GM21360 (cell line): ENCODE measurements at regions not wholly inside any gene's neighbourhood (a gene's known extent, or its start where the extent isn't known, plus 50 kb on each side); places are given as distances from the start of the nearest gene placed in this dataset.
"Not testable (repeated sequence)": the region's sequence is repeated elsewhere in the genome, so short reads cannot be mapped to it uniquely, and the experiment has no call there.

Source experiments
- ATAC-seq: cut with Tn5 transposase; IDR thresholded peaks from one replicate; pipeline ENCODE4 v1.9.1; 2021; ENCODE audit warnings: mild to moderate bottlenecking, moderate library complexity; ENCODE audit not compliant: unreplicated experiment

- no peak for ATAC-seq
Observed at GRCh38 chr16:86244936-86245335, 265.4 kb upstream of the FOXF1 start.

DNA sequence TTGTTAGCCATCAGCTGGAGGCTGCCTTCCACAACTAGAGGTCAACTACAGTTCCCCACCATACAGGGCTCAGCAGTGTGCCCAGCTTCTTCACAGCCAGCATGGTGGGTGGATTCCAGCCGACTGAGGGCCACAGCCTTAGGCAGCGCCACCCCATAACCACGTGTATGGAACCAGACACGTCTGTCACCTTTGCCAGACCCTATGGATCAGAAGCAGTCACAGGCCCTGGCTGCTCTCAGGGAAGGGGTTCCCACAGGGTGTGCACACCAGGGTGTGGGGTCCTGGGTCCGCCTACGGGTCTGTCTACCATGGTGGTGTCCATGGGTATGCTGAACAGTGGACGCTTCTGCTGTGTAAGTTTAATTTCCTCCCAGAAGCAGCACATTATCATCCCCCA, 265.0 kb upstream of the FOXF1 start:
- no peak for ATAC-seq

GRCh38 chr16:86245895-86246294, 264.4 kb upstream of the FOXF1 start:
- ATAC-seq, result no peak

- ATAC-seq, result no peak
Observed at GRCh38 chr16:86248310-86248905, 261.9 kb upstream of the FOXF1 start.

GRCh38 chr16:86249631-86250030, 260.7 kb upstream of the FOXF1 start:
- no peak for ATAC-seq

DNA sequence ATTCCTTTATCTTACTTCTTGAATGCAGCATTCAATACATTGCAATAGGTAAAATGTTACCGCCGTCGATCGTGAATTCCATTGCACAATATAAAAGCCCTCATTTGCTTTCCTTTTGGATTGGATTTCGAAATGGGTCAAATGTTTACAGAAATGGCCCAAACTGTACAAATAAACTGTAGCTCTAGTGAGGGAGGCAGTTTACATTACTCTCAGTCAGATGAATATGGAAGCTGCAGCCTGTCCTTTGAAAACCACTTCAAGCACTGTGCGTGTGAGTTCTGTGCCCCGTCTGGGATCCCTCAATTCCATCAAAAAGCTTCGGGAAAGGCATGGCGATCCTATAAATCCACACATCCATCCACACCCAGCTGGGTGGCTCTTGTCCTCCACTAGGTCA, 258.6 kb upstream of the FOXF1 start:
- no peak for ATAC-seq

DNA sequence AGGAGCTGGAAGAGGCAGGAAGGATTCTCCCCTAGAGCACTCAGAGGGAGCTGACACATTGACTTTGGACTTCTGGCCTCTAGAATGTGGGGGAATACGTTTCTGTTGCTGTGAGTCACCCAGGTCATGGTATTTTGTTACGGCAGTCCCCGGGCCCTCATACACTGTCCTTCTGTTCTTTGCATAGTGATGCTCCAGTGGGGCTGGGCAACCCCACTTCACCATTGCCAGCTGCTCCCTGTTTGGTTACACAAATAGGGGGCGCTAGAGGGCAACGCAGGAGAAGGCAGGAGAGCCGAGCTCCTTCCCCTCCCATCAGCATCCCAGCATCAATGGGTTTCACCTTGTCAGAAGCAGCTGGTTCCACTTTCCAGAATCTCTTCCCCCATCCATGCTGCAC, 257.7 kb upstream of the FOXF1 start:
- no peak for ATAC-seq

- no peak for ATAC-seq
Observed at GRCh38 chr16:86255966-86256365, 254.4 kb upstream of the FOXF1 start.

- no peak for ATAC-seq
Observed at GRCh38 chr16:86256995-86257394, 253.3 kb upstream of the FOXF1 start.

GRCh38 chr16:86257546-86257945, 252.8 kb upstream of the FOXF1 start:
- ATAC-seq, result no peak

- ATAC-seq, result no peak
Observed at GRCh38 chr16:86258713-86259112, 251.6 kb upstream of the FOXF1 start.

GRCh38 chr16:86259499-86259898, 250.8 kb upstream of the FOXF1 start:
- no peak for ATAC-seq

DNA sequence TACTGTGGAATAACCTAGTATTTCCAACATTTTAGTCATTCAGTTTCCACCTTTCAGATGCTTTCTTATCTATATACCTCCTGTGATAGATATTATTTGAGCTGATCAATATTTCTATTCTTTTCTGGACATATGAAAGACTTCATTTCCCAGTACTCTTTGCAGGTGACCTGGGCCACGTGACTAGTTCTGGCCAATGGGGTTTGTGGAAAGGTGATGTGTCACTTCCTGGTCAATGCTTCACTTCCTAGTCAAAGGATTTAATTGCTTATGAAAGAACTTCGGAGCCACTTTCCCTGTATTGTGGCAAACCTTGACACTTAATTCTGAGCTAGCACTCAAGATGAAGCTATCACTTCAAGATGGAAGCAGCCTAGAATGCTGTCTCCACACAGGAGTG, 248.9 kb upstream of the FOXF1 start:
- no peak for ATAC-seq

DNA sequence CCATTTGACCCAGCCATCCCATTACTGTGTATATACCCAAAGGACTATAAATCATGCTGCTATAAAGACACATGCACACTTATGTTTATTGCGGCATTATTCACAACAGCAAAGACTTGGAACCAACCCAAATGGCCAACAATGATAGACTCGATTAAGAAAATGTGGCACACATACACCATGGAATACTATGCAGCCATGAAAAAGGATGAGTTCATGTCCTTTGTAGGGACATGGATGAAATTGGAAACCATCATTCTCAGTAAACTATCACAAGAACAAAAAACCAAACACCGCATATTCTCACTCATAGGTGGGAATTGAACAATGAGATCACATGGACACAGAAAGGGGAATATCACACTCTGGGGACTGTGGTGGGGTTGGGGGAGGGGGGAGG, 242.7 kb upstream of the FOXF1 start:
- not testable (repeated sequence) for ATAC-seq

GRCh38 chr16:86270696-86271095, 239.6 kb upstream of the FOXF1 start:
- no peak for ATAC-seq

DNA sequence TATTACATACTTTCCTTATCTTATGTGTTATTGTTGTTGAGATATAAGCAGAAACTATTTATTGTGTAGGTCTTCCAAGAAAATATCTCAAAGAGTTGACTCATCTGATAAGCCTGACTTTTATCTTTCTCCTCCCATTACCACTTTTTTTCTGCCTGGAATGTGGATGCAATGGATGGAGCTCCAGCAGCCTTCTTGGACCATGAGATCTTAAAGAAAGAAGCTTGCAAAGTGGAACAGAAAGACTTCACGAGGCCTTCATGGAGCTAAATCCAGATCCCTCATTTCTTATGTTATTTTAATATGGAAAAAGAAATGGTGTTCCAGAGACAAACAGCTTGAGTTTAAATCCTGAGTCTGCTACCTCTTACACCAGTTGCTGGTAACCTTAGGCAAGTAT, 237.6 kb upstream of the FOXF1 start:
- no peak for ATAC-seq

DNA sequence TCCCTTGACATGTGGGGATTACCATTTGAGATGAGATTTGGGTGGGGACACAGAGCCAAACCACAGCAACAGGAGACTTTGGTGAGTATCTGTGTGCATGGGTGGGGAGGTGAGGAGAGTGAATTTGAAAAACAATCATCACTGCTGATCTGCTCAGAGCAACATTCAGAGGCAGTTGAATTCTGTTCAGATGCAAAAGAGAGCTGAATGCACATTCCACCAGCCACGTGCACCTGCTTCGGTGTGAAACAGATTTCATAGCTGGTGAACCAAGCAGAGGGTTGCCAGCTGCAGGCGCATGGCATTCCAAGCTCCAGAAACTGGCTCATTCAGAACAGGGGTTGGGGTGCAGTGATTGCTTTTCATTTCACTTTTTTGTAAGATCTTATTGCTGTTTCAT, 233.1 kb upstream of the FOXF1 start:
- ATAC-seq, result no peak

GRCh38 chr16:86277859-86278258, 232.5 kb upstream of the FOXF1 start:
- not testable (repeated sequence) for ATAC-seq

DNA sequence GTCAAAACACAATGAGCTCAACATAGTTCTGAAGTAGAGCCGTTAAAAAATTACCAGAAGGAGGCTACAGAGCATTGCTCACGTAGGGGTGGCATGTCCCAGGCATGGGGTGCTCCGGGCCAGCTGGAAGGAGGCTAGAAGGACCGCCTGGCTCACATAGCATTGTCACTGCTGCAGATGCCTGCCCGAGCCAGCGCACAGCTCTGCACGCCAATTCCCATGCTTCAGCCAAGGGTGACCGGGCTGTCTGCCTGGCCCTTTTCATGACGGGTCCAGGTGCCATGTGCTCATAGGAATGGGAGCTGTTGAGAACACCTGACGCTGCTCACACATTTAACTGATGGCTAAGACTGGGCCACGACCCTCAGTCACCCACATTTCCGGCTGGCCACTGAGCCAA, 228.9 kb upstream of the FOXF1 start:
- no peak for ATAC-seq

DNA sequence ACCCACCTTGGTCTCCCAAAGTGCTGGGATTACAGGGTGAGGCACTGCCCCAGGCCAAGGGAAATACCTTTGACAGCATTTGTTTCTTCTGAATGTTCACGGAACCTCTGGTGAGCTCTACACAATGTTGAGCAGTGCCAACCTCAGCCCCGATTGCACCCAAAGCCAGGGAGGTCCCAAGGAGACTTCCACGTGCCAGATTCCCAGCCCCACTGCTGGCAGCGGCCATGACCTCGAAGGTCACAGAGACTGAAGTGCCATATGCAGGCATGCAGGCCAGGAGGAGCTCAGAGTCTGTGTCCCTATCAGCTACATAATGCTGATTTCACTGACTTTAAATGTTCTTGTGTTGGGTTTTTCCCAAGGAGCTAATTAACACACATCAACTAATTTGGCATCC, 226.4 kb upstream of the FOXF1 start:
- no peak for ATAC-seq

GRCh38 chr16:86285421-86285820, 224.9 kb upstream of the FOXF1 start:
- no peak for ATAC-seq

GRCh38 chr16:86285938-86286921, 224.1 kb upstream of the FOXF1 start:
- no peak for ATAC-seq
